ENCODE measurements at regions not wholly inside any gene's neighbourhood (a gene's known extent, or its start where the extent isn't known, plus 50 kb on each side); places are given as distances from the start of the nearest gene placed in this dataset.

GRCh38 chr3:5296362-5296761 is 108.9 kb downstream of the EDEM1 start:
- Histone ChIP-seq H3K36me3 (no peaks in the 10 kb centered on the region), H3K27ac (no peak overlapping the region), H3K27me3 (no peaks in the 10 kb centered on the region), H3K4me1 (no peaks in the 10 kb centered on the region), H3K9me3 (no peaks in the 10 kb centered on the region), H3K4me3 (no peak overlapping the region)
- TF ChIP-seq POLR2A (IDR thresholded peaks at IDR 0.05) (no peak), CTCF (IDR thresholded peaks at IDR 0.05) (no peak)
- intact Hi-C loops (cut with DNase I; ENCODE audit: low total_unique reads) = no loop called here
- no peak for DNase-seq

GRCh38 chr3:5297895-5298294 is 110.4 kb downstream of the EDEM1 start:
- Histone ChIP-seq H3K4me1 (no peaks in the 10 kb centered on the region), H3K9me3 (no peaks in the 10 kb centered on the region), H3K36me3 (no peaks in the 10 kb centered on the region), H3K27ac (no peak overlapping the region), H3K4me3 (no peak overlapping the region), H3K27me3 (no peaks in the 10 kb centered on the region)
- TF ChIP-seq CTCF (IDR thresholded peaks at IDR 0.05) = no peak
- TF ChIP-seq POLR2A (IDR thresholded peaks at IDR 0.05) = no peak
- no peak for DNase-seq
- intact Hi-C loops (cut with DNase I; ENCODE audit: low total_unique reads) = no loop called here

GRCh38 chr3:5298453-5298852 is 110.9 kb downstream of the EDEM1 start:
- Histone ChIP-seq H3K36me3 (no peaks in the 10 kb centered on the region), H3K4me3 (no peak overlapping the region), H3K27me3 (no peaks in the 10 kb centered on the region), H3K9me3 (no peaks in the 10 kb centered on the region), H3K27ac (no peak overlapping the region), H3K4me1 (no peaks in the 10 kb centered on the region)
- TF ChIP-seq CTCF (IDR thresholded peaks at IDR 0.05) (no peak), POLR2A (IDR thresholded peaks at IDR 0.05) (no peak)
- intact Hi-C loops (cut with DNase I; ENCODE audit: low total_unique reads) = no loop called here
- DNase-seq = no peak

GRCh38 chr3:5299161-5299560 is 111.7 kb downstream of the EDEM1 start:
- H3K36me3 ChIP-seq = no peaks in the 10 kb centered on the region
- no peaks in the 10 kb centered on the region for H3K27me3 ChIP-seq
- no peak overlapping the region for H3K4me3 ChIP-seq
- TF ChIP-seq CTCF (IDR thresholded peaks at IDR 0.05) (no peak), POLR2A (IDR thresholded peaks at IDR 0.05) (no peak)
- intact Hi-C loops (cut with DNase I; ENCODE audit: low total_unique reads) = no loop called here
- no peaks in the 10 kb centered on the region for H3K4me1 ChIP-seq
- no peak for DNase-seq
- no peaks in the 10 kb centered on the region for H3K9me3 ChIP-seq
- H3K27ac ChIP-seq = no peak overlapping the region

- Histone ChIP-seq H3K9me3 (no peaks in the 10 kb centered on the region), H3K36me3 (no peaks in the 10 kb centered on the region), H3K27me3 (no peaks in the 10 kb centered on the region), H3K27ac (no peak overlapping the region), H3K4me1 (no peaks in the 10 kb centered on the region), H3K4me3 (no peak overlapping the region)
- intact Hi-C loops (cut with DNase I; ENCODE audit: low total_unique reads) = no loop called here
- TF ChIP-seq POLR2A (IDR thresholded peaks at IDR 0.05) = no peak
- no peak for TF ChIP-seq CTCF (IDR thresholded peaks at IDR 0.05)
- no peak for DNase-seq
These were observed 113.1 kb downstream of the EDEM1 start for GRCh38 chr3:5300638-5301037.
